ENCODE measurements at regions not wholly inside any gene's neighbourhood (a gene's known extent, or its start where the extent isn't known, plus 50 kb on each side); places are given as distances from the start of the nearest gene placed in this dataset.

- no peak overlapping the region for H3K4me3 ChIP-seq (ENCODE audit: low read depth, low read length)
- in situ Hi-C loops (cut with HindIII; ENCODE audit: low sequenced_read_pairs) = no loop called here
- DNase-seq (ENCODE audit: low read depth, low spot score) = no peak
- TF ChIP-seq, protein P1, sequence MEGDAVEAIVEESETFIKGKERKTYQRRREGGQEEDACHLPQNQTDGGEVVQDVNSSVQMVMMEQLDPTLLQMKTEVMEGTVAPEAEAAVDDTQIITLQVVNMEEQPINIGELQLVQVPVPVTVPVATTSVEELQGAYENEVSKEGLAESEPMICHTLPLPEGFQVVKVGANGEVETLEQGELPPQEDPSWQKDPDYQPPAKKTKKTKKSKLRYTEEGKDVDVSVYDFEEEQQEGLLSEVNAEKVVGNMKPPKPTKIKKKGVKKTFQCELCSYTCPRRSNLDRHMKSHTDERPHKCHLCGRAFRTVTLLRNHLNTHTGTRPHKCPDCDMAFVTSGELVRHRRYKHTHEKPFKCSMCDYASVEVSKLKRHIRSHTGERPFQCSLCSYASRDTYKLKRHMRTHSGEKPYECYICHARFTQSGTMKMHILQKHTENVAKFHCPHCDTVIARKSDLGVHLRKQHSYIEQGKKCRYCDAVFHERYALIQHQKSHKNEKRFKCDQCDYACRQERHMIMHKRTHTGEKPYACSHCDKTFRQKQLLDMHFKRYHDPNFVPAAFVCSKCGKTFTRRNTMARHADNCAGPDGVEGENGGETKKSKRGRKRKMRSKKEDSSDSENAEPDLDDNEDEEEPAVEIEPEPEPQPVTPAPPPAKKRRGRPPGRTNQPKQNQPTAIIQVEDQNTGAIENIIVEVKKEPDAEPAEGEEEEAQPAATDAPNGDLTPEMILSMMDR (IDR thresholded peaks at IDR 0.05; ENCODE audit: low read depth, low read length) = no peak
Measured at GRCh38 chr12:93297032-93297431, 80.7 kb upstream of the NUDT4 start.

GRCh38 chr12:93297536-93297935, 80.2 kb upstream of the NUDT4 start:
- in situ Hi-C loops (cut with HindIII; ENCODE audit: low sequenced_read_pairs) = no loop called here
- TF ChIP-seq, protein P1 (IDR thresholded peaks at IDR 0.05; ENCODE audit: low read depth, low read length) = no peak
- DNase-seq (ENCODE audit: low read depth, low spot score) = no peak
- no peak overlapping the region for H3K4me3 ChIP-seq (ENCODE audit: low read depth, low read length)

GRCh38 chr12:93299262-93299846, 78.4 kb upstream of the NUDT4 start:
- no peak overlapping the region for H3K4me3 ChIP-seq (ENCODE audit: low read depth, low read length)
- no peak for DNase-seq (ENCODE audit: low read depth, low spot score)
- in situ Hi-C loops (cut with HindIII; ENCODE audit: low sequenced_read_pairs) = no loop called here
- TF ChIP-seq, protein P1 (IDR thresholded peaks at IDR 0.05; ENCODE audit: low read depth, low read length) = no peak

GRCh38 chr12:93300611-93301021, 77.1 kb upstream of the NUDT4 start:
- H3K4me3 ChIP-seq (ENCODE audit: low read depth, low read length) = no peak overlapping the region
- in situ Hi-C loops (cut with HindIII; ENCODE audit: low sequenced_read_pairs) = no loop called here
- TF ChIP-seq, protein P1 (IDR thresholded peaks at IDR 0.05; ENCODE audit: low read depth, low read length) = no peak
- no peak for DNase-seq (ENCODE audit: low read depth, low spot score)

GRCh38 chr12:93302331-93303229, 75.1 kb upstream of the NUDT4 start:
- TF ChIP-seq, protein P1 (IDR thresholded peaks at IDR 0.05; ENCODE audit: low read depth, low read length) = no peak
- peak; percentile 96 for DNase-seq (ENCODE audit: low read depth, low spot score)
- in situ Hi-C loops (cut with HindIII; ENCODE audit: low sequenced_read_pairs) = no loop called here
- no peak overlapping the region for H3K4me3 ChIP-seq (ENCODE audit: low read depth, low read length)

DNA sequence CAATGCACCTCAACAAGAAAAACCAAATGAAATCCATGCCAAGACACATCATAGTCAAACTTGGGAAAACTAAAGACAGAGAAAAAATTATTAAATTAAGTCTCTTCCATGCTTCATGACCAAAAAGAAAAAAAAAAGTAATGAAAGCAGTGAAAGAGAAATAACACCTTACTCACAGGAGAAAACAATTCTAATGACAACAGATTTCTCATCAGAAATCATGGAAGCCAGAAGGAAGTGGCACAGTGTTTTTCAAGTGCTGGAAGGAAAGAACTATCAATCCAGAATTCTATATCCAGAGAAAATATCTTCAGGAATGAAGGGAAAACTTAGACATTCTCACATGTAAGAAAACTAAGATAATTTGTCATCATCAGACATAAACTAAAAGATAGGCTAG, 71.1 kb upstream of the NUDT4 start:
- no peak for DNase-seq (ENCODE audit: low read depth, low spot score)
- TF ChIP-seq, protein P1 (IDR thresholded peaks at IDR 0.05; ENCODE audit: low read depth, low read length) = no peak
- in situ Hi-C loops (cut with HindIII; ENCODE audit: low sequenced_read_pairs) = no loop called here
- H3K4me3 ChIP-seq (ENCODE audit: low read depth, low read length) = no peak overlapping the region
